OCI-LY3 (cell line): ENCODE measurements at regions not wholly inside any gene's neighbourhood (a gene's known extent, or its start where the extent isn't known, plus 50 kb on each side); places are given as distances from the start of the nearest gene placed in this dataset.

ENCODE experiments used
- H2AFZ ChIP-seq: fragments of 200-600, 300-600 bp; shearing (Covaris generic); 2 replicates; pipeline ENCODE4 v1.6.0; 2014; ENCODE audit warnings: antibody characterized with exemption, low read depth, low read length
- H3K27ac ChIP-seq: fragments of 200-600, 300-600 bp; sonication (generic); 2 replicates; pipeline ENCODE4 v1.5.1; 2014; ENCODE audit warnings: mild to moderate bottlenecking, low read length, moderate library complexity, mixed read lengths
- H3K27me3 ChIP-seq: fragments of 200-600, 300-600 bp; sonication (generic); 2 replicates; pipeline ENCODE4 v1.6.1; 2014; ENCODE audit warnings: low read depth, low read length, mixed read lengths
- H3K36me3 ChIP-seq: fragments of 200-600, 300-600 bp; sonication (generic); replicated peaks from 2 replicates; pipeline ENCODE3; 2014; ENCODE audit warnings: low read depth, low read length, mixed read lengths
- H3K4me1 ChIP-seq: fragments of 300-600, 200-600 bp; sonication (generic); 2 replicates; pipeline ENCODE4 v1.6.1; 2014; ENCODE audit warnings: low read length, mixed read lengths
- H3K4me2 ChIP-seq: fragments of 200-600, 300-600 bp; sonication (generic); 2 replicates; pipeline ENCODE4 v1.6.1; 2014; ENCODE audit warnings: low read length, mixed read lengths
- H3K4me3 ChIP-seq: fragments of 300-600, 200-600 bp; sonication (generic); 2 replicates; pipeline ENCODE4 v1.5.1; 2014; ENCODE audit warnings: antibody characterized with exemption, mild to moderate bottlenecking, low read length, moderate library complexity
- H3K79me2 ChIP-seq: fragments of 300-600, 200-600 bp; shearing (Covaris generic); 2 replicates; pipeline ENCODE4 v1.6.1; 2014; ENCODE audit warnings: mild to moderate bottlenecking, low read length, mixed read lengths
- H3K9ac ChIP-seq: fragments of 300-600, 200-600 bp; shearing (Covaris generic); 2 replicates; pipeline ENCODE4 v1.6.0; 2014; ENCODE audit warnings: mild to moderate bottlenecking, low read length, moderate library complexity
- H3K9me3 ChIP-seq: fragments of 200-600, 300-600 bp; shearing (Covaris generic); 2 replicates; pipeline ENCODE4 v1.6.1; 2014; ENCODE audit warnings: low read length, mixed read lengths; ENCODE audit not compliant: insufficient read depth
- H4K20me1 ChIP-seq: fragments of 200-600, 300-600 bp; sonication (generic); 2 replicates; pipeline ENCODE4 v1.6.1; 2016; ENCODE audit warnings: low read length, mixed read lengths; ENCODE audit not compliant: insufficient read depth
- EZH2phosphoT487 ChIP-seq: fragments of 200-600 bp; shearing (Covaris generic); IDR thresholded peaks from 2 replicates; pipeline ENCODE4 v1.6.1; 2018; ENCODE audit warnings: antibody characterized with exemption, mixed run types, low read depth
- TF ChIP-seq, protein P1 (sequence below): fragments of 200-600, 300-600 bp; sonication (generic); IDR thresholded peaks from 2 replicates; pipeline ENCODE4 v1.5.1; 2014; ENCODE audit warnings: antibody characterized with exemption, low read length, low read depth

DNA sequence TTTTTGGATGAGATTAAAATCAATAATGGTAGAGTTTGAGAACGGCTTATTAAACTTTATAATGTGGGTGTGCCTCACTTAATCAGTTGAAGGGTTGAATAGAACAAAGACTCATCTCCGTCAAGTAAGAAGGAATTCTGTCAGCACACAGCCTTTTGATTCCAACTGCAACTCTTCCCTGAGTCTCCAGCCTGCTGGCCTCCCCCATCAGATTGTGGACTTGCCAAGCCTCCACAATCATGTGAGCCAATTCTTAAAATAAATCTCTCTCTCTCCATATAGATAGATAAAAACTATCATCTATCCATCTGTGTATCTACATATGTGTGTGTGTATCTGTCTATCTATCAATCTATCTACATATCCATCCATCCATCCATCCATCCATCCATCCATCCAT, 127.4 kb upstream of the BTG1 start:
- no peak overlapping the region for H3K27ac ChIP-seq
- H3K4me3 ChIP-seq: no peak overlapping the region
- no peak overlapping the region for H2AFZ ChIP-seq
- no peaks in the 10 kb centered on the region for H3K27me3 ChIP-seq
- H3K36me3 ChIP-seq: no peaks in the 10 kb centered on the region
- no peak overlapping the region for H3K4me2 ChIP-seq
- no peak overlapping the region for H3K9ac ChIP-seq
- no peaks in the 10 kb centered on the region for H3K9me3 ChIP-seq
- H3K79me2 ChIP-seq: no peaks in the 10 kb centered on the region
- H3K4me1 ChIP-seq: peaks cover 5% of the 10 kb centered on the region
- no peaks in the 10 kb centered on the region for H4K20me1 ChIP-seq
- no peak for TF ChIP-seq EZH2phosphoT487
- TF ChIP-seq, protein P1, sequence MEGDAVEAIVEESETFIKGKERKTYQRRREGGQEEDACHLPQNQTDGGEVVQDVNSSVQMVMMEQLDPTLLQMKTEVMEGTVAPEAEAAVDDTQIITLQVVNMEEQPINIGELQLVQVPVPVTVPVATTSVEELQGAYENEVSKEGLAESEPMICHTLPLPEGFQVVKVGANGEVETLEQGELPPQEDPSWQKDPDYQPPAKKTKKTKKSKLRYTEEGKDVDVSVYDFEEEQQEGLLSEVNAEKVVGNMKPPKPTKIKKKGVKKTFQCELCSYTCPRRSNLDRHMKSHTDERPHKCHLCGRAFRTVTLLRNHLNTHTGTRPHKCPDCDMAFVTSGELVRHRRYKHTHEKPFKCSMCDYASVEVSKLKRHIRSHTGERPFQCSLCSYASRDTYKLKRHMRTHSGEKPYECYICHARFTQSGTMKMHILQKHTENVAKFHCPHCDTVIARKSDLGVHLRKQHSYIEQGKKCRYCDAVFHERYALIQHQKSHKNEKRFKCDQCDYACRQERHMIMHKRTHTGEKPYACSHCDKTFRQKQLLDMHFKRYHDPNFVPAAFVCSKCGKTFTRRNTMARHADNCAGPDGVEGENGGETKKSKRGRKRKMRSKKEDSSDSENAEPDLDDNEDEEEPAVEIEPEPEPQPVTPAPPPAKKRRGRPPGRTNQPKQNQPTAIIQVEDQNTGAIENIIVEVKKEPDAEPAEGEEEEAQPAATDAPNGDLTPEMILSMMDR: no peak

DNA sequence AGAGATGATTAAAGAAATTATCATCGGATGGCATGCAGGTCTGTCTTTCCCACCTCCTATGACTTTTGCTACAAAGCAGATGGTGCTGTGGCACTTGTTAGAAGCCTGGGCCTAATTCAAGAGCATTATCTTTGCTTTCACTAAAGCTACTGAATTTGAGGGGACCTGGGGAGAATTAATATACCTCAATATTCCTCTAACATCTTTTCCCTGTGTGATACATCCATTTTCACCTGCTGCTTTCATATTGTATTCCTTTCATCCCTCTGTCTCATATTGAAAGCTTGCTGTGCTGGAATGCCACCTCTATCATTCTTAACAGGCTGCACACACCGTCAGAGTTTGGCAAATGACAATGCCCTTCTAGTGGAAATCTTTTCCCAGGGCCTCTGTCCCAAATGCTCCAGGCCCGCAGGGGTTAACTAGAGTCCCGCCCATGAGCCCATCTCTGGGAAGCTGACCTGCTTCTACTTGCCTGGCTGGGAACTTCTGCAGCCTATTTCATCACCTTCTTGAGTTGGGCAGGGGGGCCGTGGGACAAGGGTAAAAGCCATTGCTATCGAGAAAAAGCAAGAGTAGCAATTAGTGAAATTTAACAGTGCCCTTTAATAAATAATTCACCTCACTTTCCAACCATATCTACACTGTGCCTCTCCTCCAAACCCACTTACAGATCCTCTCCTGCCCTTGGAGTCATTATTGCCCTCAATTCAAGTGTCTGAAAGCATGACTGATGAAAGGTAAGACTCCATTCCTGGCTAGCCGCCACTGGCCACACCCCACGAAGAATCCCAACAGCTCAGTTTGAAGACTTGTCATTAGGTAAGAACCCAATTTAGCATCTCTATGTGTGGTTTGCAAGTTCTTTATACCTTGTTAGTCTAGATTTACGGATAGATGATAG, 126.7 kb upstream of the BTG1 start:
- Histone ChIP-seq H2AFZ (no peak overlapping the region), H3K36me3 (no peaks in the 10 kb centered on the region), H3K79me2 (no peaks in the 10 kb centered on the region), H3K4me1 (peaks cover 5% of the 10 kb centered on the region), H3K9ac (no peak overlapping the region), H3K9me3 (no peaks in the 10 kb centered on the region), H3K4me2 (no peak overlapping the region), H3K4me3 (no peak overlapping the region), H3K27me3 (no peaks in the 10 kb centered on the region), H3K27ac (no peak overlapping the region), H4K20me1 (no peaks in the 10 kb centered on the region)
- TF ChIP-seq, protein P1: no peak

DNA sequence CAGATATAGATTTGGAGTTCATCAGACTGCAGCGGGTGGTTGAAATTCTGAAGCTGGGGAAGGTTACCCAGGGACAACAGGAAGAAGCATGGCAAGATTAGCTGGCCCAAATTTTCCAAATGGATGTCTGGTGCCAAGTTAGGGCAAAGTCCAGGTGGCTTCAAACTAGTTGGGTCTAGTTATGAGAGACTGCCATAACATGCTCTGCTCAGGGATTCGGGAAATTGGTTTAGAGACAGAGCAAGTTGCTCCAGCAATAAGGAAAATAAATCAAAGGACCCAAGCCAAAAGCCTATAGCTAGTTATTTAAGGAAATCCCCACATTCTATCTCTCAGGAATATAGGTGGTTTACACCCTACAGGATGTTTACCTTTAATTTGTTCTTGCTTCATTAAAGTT, 125.7 kb upstream of the BTG1 start:
- H3K27me3 ChIP-seq: no peaks in the 10 kb centered on the region
- no peak overlapping the region for H2AFZ ChIP-seq
- H4K20me1 ChIP-seq: no peaks in the 10 kb centered on the region
- no peak overlapping the region for H3K4me2 ChIP-seq
- no peak for TF ChIP-seq EZH2phosphoT487
- TF ChIP-seq, protein P1: no peak
- no peak overlapping the region for H3K9ac ChIP-seq
- no peak overlapping the region for H3K4me3 ChIP-seq
- no peaks in the 10 kb centered on the region for H3K36me3 ChIP-seq
- no peaks in the 10 kb centered on the region for H3K9me3 ChIP-seq
- no peaks in the 10 kb centered on the region for H3K79me2 ChIP-seq
- no peak overlapping the region for H3K27ac ChIP-seq
- H3K4me1 ChIP-seq: peaks cover 5% of the 10 kb centered on the region

DNA sequence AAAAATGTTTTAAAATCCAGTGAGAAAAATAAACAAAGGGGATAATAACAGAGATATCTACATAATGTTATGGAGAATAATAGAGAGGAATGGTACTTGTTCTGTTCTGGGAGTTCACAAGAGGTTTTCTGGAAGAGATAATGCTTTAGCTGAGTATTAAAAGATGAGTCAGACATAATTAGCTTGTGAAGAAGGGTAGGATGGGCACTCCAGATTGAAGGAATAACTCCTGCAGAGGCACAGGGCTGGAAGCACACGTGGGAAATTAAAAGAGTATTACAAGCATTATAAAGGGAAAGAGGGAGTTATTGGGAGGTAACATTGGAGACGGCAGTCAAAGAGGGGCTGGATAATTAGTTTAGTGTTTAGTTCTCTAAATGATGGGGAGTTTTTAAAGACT, 124.9 kb upstream of the BTG1 start:
- H3K36me3 ChIP-seq: no peaks in the 10 kb centered on the region
- H3K79me2 ChIP-seq: no peaks in the 10 kb centered on the region
- no peak overlapping the region for H2AFZ ChIP-seq
- H3K27ac ChIP-seq: no peak overlapping the region
- no peaks in the 10 kb centered on the region for H3K4me1 ChIP-seq
- H3K9ac ChIP-seq: no peak overlapping the region
- H4K20me1 ChIP-seq: no peaks in the 10 kb centered on the region
- no peaks in the 10 kb centered on the region for H3K27me3 ChIP-seq
- H3K4me2 ChIP-seq: no peak overlapping the region
- TF ChIP-seq, protein P1: no peak
- no peak for TF ChIP-seq EZH2phosphoT487
- no peak overlapping the region for H3K4me3 ChIP-seq
- no peaks in the 10 kb centered on the region for H3K9me3 ChIP-seq
